WERI-Rb-1 (cell line): ENCODE measurements at regions not wholly inside any gene's neighbourhood (a gene's known extent, or its start where the extent isn't known, plus 50 kb on each side); places are given as distances from the start of the nearest gene placed in this dataset.

Experiments used
- DNase-seq: peaks from one replicate; pipeline ENCODE4 v3.0.0-alpha.2; 2020
- H3K27ac ChIP-seq: fragments of 250-450 bp; sonication (Bioruptor Pico); 2 replicates; pipeline ENCODE4 v1.5.1; 2020; ENCODE audit warnings: mild to moderate bottlenecking, moderate library complexity
- H3K27me3 ChIP-seq: fragments of 250-450 bp; sonication (Bioruptor Pico); 2 replicates; pipeline ENCODE4 v1.5.1; 2021; ENCODE audit warnings: mild to moderate bottlenecking, low read depth, moderate library complexity; ENCODE audit not compliant: insufficient read depth, severe bottlenecking
- H3K36me3 ChIP-seq: fragments of 250-450 bp; sonication (Bioruptor Pico); 2 replicates; pipeline ENCODE4 v1.5.1; 2020; ENCODE audit warnings: mild to moderate bottlenecking, moderate library complexity
- H3K4me3 ChIP-seq: 2 replicates; pipeline ENCODE4 v1.5.1; 2011; ENCODE audit warnings: low read depth, mild to moderate bottlenecking, control low read depth, low read length
- H3K9me3 ChIP-seq: fragments of 250-450 bp; sonication (Bioruptor Pico); 2 replicates; pipeline ENCODE4 v1.5.1; 2021; ENCODE audit warnings: mild to moderate bottlenecking, moderate library complexity; ENCODE audit not compliant: severe bottlenecking
- CTCF ChIP-seq: IDR thresholded peaks from 2 replicates; pipeline ENCODE4 v1.5.1; 2011; ENCODE audit warnings: low read depth, mild to moderate bottlenecking, control low read depth, inconsistent platforms, low read length

GRCh38 chr6:44725070-44725469 is 337.6 kb downstream of the CDC5L start:
- H3K36me3 ChIP-seq: no peaks in the 10 kb centered on the region
- no peak overlapping the region for H3K4me3 ChIP-seq
- no peaks in the 10 kb centered on the region for H3K27me3 ChIP-seq
- peak; percentile 58 for TF ChIP-seq CTCF
- peak; percentile 78 for DNase-seq
- H3K9me3 ChIP-seq: no peaks in the 10 kb centered on the region
- peak overlapping the region; percentile 13; the same call in 1 of the 2 replicates for H3K27ac ChIP-seq

GRCh38 chr6:44727651-44728630 is 340.4 kb downstream of the CDC5L start:
- Histone ChIP-seq H3K36me3 (no peaks in the 10 kb centered on the region), H3K9me3 (no peaks in the 10 kb centered on the region), H3K4me3 (no peak overlapping the region), H3K27me3 (no peaks in the 10 kb centered on the region), H3K27ac (no peak overlapping the region)
- no peak for TF ChIP-seq CTCF
- DNase-seq: no peak

GRCh38 chr6:44730771-44731391 is 343.4 kb downstream of the CDC5L start:
- H3K36me3 ChIP-seq: no peaks in the 10 kb centered on the region
- H3K27ac ChIP-seq: no peak overlapping the region
- H3K4me3 ChIP-seq: no peak overlapping the region
- TF ChIP-seq CTCF: no peak
- DNase-seq: no peak
- peaks cover 4% of the 10 kb centered on the region for H3K9me3 ChIP-seq
- H3K27me3 ChIP-seq: no peaks in the 10 kb centered on the region

GRCh38 chr6:44731485-44732095 is 344.1 kb downstream of the CDC5L start:
- Histone ChIP-seq H3K9me3 (peaks cover 4% of the 10 kb centered on the region), H3K4me3 (no peak overlapping the region), H3K27ac (no peak overlapping the region), H3K27me3 (no peaks in the 10 kb centered on the region), H3K36me3 (no peaks in the 10 kb centered on the region)
- TF ChIP-seq CTCF: no peak
- DNase-seq: peak; percentile 25

GRCh38 chr6:44732243-44732642 is 344.7 kb downstream of the CDC5L start:
- Histone ChIP-seq H3K27ac (no peak overlapping the region), H3K36me3 (no peaks in the 10 kb centered on the region), H3K27me3 (no peaks in the 10 kb centered on the region), H3K4me3 (no peak overlapping the region), H3K9me3 (peaks cover 4% of the 10 kb centered on the region)
- DNase-seq: no peak
- no peak for TF ChIP-seq CTCF
